HepG2 (cell line): ENCODE measurements at regions not wholly inside any gene's neighbourhood (a gene's known extent, or its start where the extent isn't known, plus 50 kb on each side); places are given as distances from the start of the nearest gene placed in this dataset.

Experiments
- ATAC-seq: fragments of 200-7000 bp; cut with Tn5 transposase; 3 replicates; pipeline ENCODE4 v1.9.1; 2020; ENCODE audit warnings: mild to moderate bottlenecking, moderate library complexity
- BruUV-seq: library from RNA; stranded (reverse); fragments of 400-500 nt; replicated peaks from 2 replicates; lab custom pipeline; 2021; lab: Mats Ljungman, UMichigan
- CTCF ChIA-PET: fragments of 300-600 bp; formaldehyde crosslinking; extraction: SDS; loops from one replicate; lab custom pipeline; 2021; ENCODE audit warnings: low total read pairs, inconsistent platforms, low intra/inter-chr PET ratio; lab: Yijun Ruan, JAX
- POLR2A ChIA-PET: fragments of 350-600 bp; sonication (Branson Sonifier 250); formaldehyde crosslinking; loops from one replicate; lab custom pipeline; 2020; ENCODE audit warnings: antibody characterized with exemption, inconsistent platforms; lab: Yijun Ruan, JAX
- DNase-seq: peaks from one replicate; pipeline ENCODE4 v3.0.0-alpha.2; 2015; ENCODE audit warnings: low spot score
- FAIRE-seq: peaks from 3 replicates; lab custom pipeline; 2011; peaks lifted over from hg19 to GRCh38; lab: Jason Lieb, UNC
- H2AFZ ChIP-seq: one replicate; pipeline ENCODE4 v1.6.1; 2011; ENCODE audit warnings: low read length, inconsistent platforms
- H3K27ac ChIP-seq: fragments of 300-600 bp; 3 replicates; pipeline ENCODE4 v1.8.0; 2011; ENCODE audit warnings: mixed run types, mild to moderate bottlenecking, mixed read lengths, low read length, inconsistent platforms; ENCODE audit not compliant: insufficient read depth; ENCODE audit errors: extremely low read length
- H3K27me3 ChIP-seq, 2 experiments: fragments of 200-600 bp in 1 of 2; 2 replicates in 1 of 2; 3 replicates in 1 of 2; pipeline versions ENCODE4 v1.6.0 to v1.8.0; 2011; ENCODE audit warnings: low read length in 2 of 2, mild to moderate bottlenecking in 2 of 2, moderate library complexity in 2 of 2, inconsistent platforms in 1 of 2; ENCODE audit not compliant: insufficient read depth in 2 of 2, control insufficient read depth in 1 of 2
- H3K36me3 ChIP-seq, 2 experiments: fragments of 200-600 bp in 1 of 2; replicated peaks in 1 of 2; 2 replicates in 1 of 2; 3 replicates in 1 of 2; pipeline versions ENCODE4 v1.5.1 to v1.8.0; 2011; ENCODE audit warnings: low read length in 2 of 2, inconsistent platforms in 1 of 2; ENCODE audit not compliant: insufficient read depth in 2 of 2, control insufficient read depth in 1 of 2
- H3K4me1 ChIP-seq: 2 replicates; pipeline ENCODE4 v1.5.1; 2012; ENCODE audit warnings: low read length, inconsistent platforms; ENCODE audit not compliant: insufficient read depth
- H3K4me2 ChIP-seq: 2 replicates; pipeline ENCODE4 v1.6.0; 2011; ENCODE audit warnings: low read depth, low read length, inconsistent platforms
- H3K4me3 ChIP-seq, 3 experiments: fragments of 200-600 bp in 1 of 3; sonication (generic), shearing (Covaris generic) in 1 of 3; replicated peaks in 1 of 3; 2 replicates each; pipeline ENCODE4 v1.5.1; 2011 to 2016; ENCODE audit warnings: low read length in 3 of 3, inconsistent platforms in 2 of 3, low read depth in 2 of 3, mild to moderate bottlenecking in 2 of 3, control low read depth in 1 of 3, mixed read lengths in 1 of 3; ENCODE audit not compliant: insufficient read depth in 1 of 3
- H3K79me2 ChIP-seq: one replicate; pipeline ENCODE4 v1.6.1; 2011; ENCODE audit warnings: low read length, inconsistent platforms; ENCODE audit not compliant: insufficient read depth
- H3K9ac ChIP-seq: 2 replicates; pipeline ENCODE4 v1.6.0; 2011; ENCODE audit warnings: mild to moderate bottlenecking, low read depth, low read length, inconsistent platforms; ENCODE audit not compliant: insufficient read depth
- H3K9me3 ChIP-seq: 2 replicates; pipeline ENCODE4 v1.5.1; 2012; ENCODE audit warnings: mild to moderate bottlenecking, low read length
- H4K20me1 ChIP-seq: 2 replicates; pipeline ENCODE4 v1.6.0; 2011; ENCODE audit warnings: inconsistent platforms, mild to moderate bottlenecking, low read length, moderate library complexity; ENCODE audit not compliant: insufficient read depth
- CBX5 ChIP-seq: sonication (generic); formaldehyde crosslinking; IDR thresholded peaks from 2 replicates; pipeline ENCODE4 v1.4.0; 2020; ENCODE audit warnings: missing genetic modification reagents, borderline replicate concordance
- DRAP1 ChIP-seq: IDR thresholded peaks from 2 replicates; pipeline ENCODE4 v1.6.1; 2016; ENCODE audit warnings: missing genetic modification reagents, missing compliant biosample characterization
- GMEB2 ChIP-seq: IDR thresholded peaks from 2 replicates; pipeline ENCODE4 v1.6.1; 2016; ENCODE audit warnings: missing biosample characterization, missing genetic modification reagents, low read depth
- GRHL1 ChIP-seq: sonication (generic); formaldehyde crosslinking; conservative IDR thresholded peaks from 2 replicates; pipeline ENCODE4 v1.8.0; 2022; ENCODE audit warnings: missing genetic modification reagents
- NFATC3 ChIP-seq: sonication (generic); formaldehyde crosslinking; IDR thresholded peaks from 2 replicates; pipeline ENCODE4 v1.5.1; 2020; ENCODE audit warnings: mild to moderate bottlenecking, missing genetic modification reagents
- NFKB2 ChIP-seq: sonication (generic); formaldehyde crosslinking; IDR thresholded peaks from 2 replicates; pipeline ENCODE4 v1.4.0; 2020; ENCODE audit warnings: missing genetic modification reagents, borderline replicate concordance
- PITX1 ChIP-seq: sonication (generic); formaldehyde crosslinking; IDR thresholded peaks from 2 replicates; pipeline ENCODE4 v1.5.1; 2020; ENCODE audit warnings: mild to moderate bottlenecking, missing genetic modification reagents
- ZBTB37 ChIP-seq: sonication (generic); formaldehyde crosslinking; IDR thresholded peaks from 2 replicates; pipeline ENCODE4 v1.4.0; 2020; ENCODE audit warnings: mild to moderate bottlenecking, missing genetic modification reagents
- ZC3H4 ChIP-seq: sonication (generic); formaldehyde crosslinking; IDR thresholded peaks from 2 replicates; pipeline ENCODE4 v1.4.0; 2020; ENCODE audit warnings: missing genetic modification reagents, borderline replicate concordance
- ZFP36 ChIP-seq: fragments of 150-350 bp; IDR thresholded peaks from 2 replicates; pipeline ENCODE4 v1.6.1; 2018; ENCODE audit warnings: borderline replicate concordance, low read length, low read depth; ENCODE audit not compliant: partially characterized antibody
- ZHX1 ChIP-seq: sonication (generic); formaldehyde crosslinking; IDR thresholded peaks from 2 replicates; pipeline ENCODE4 v1.8.1; 2022; ENCODE audit warnings: low read depth, mild to moderate bottlenecking, missing genetic modification reagents
- ZNF639 ChIP-seq: conservative IDR thresholded peaks from 2 replicates; pipeline ENCODE4 v1.6.1; 2018; ENCODE audit warnings: missing genetic modification reagents
- ZNF644 ChIP-seq: IDR thresholded peaks from 2 replicates; pipeline ENCODE4 v1.6.1; 2016; ENCODE audit warnings: low read depth
- ZNF670 ChIP-seq: sonication (generic); formaldehyde crosslinking; IDR thresholded peaks from 2 replicates; pipeline ENCODE4 v1.8.0; 2022; ENCODE audit warnings: mild to moderate bottlenecking, missing genetic modification reagents, borderline replicate concordance
- ZNF674 ChIP-seq: sonication (generic); formaldehyde crosslinking; IDR thresholded peaks from 2 replicates; pipeline ENCODE4 v1.5.0; 2020; ENCODE audit warnings: low read depth, mild to moderate bottlenecking, missing genetic modification reagents
- WGBS: methylation state at CpG from one replicate; pipeline ENCODE4 v1.1.6; 2017; ENCODE audit warnings: low lambda C conversion rate; 5-methylcytosine and 5-hydroxymethylcytosine counted together
- in situ Hi-C: cut with HindIII; loops from 2 replicates; pipeline ENCODE4 v1.10.0; 2017; ENCODE audit warnings: low pct_unique_long_range_greater_than_20kb; ENCODE audit not compliant: extremely low pct_ligation_motif_present
- intact Hi-C: fragments of 100-400 bp; cut with micrococcal nuclease; formaldehyde crosslinking; loops from one replicate; pipeline ENCODE4 v1.10.0; 2022; ENCODE audit not compliant: unreplicated experiment

- FAIRE-seq (no peak), DNase-seq (no peak), ATAC-seq (no peak; the same call in 1 of the 3 replicates)
- Histone ChIP-seq H2AFZ (no peak overlapping the region), H3K27me3 (peaks cover 0 to 43% of the 10 kb centered on the region in 2 experiments; a peak in 2 of 5 replicates), H3K9me3 (no peaks in the 10 kb centered on the region), H3K9ac (no peak overlapping the region), H3K27ac (no peak overlapping the region), H3K79me2 (no peaks in the 10 kb centered on the region), H3K4me2 (no peak overlapping the region), H4K20me1 (no peaks in the 10 kb centered on the region), H3K36me3 (no peaks in the 10 kb centered on the region), H3K4me3 (no peak overlapping the region), H3K4me1 (no peaks in the 10 kb centered on the region)
- intact Hi-C loops (no loop called here), in situ Hi-C loops (loop anchor here (25.0 kb wide), 1 partner anchor 243 kb away; no protein-coding TSS in a partner anchor)
- POLR2A ChIA-PET, result no interaction called here
- BruUV-seq, result no TSS peak
- WGBS, result 15% methylated on average over 10 of the region's 10 CpGs
- CTCF ChIA-PET, result no interaction called here
- TF ChIP-seq ZC3H4, result no peak
- TF ChIP-seq ZHX1 (CRISPR knock-in tag), result no peak
- no peak for TF ChIP-seq ZBTB37 (CRISPR knock-in tag)
- no peak for TF ChIP-seq ZFP36
- TF ChIP-seq GRHL1 (CRISPR knock-in tag), result no peak
- TF ChIP-seq ZNF644 (CRISPR knock-in tag), result no peak
- TF ChIP-seq ZNF670 (CRISPR knock-in tag), result no peak
- TF ChIP-seq GMEB2 (CRISPR knock-in tag), result no peak
- TF ChIP-seq ZNF639, result no peak
- no peak for TF ChIP-seq ZNF674 (CRISPR knock-in tag)
- no peak for TF ChIP-seq NFATC3 (CRISPR knock-in tag)
- no peak for TF ChIP-seq CBX5 (CRISPR knock-in tag)
- TF ChIP-seq DRAP1 (CRISPR knock-in tag), result no peak
- no peak for TF ChIP-seq NFKB2 (CRISPR knock-in tag)
- no peak for TF ChIP-seq PITX1 (CRISPR knock-in tag)
Observed at GRCh38 chr2:131419441-131419840, 55.5 kb upstream of the RAB6D start.
